ENCODE measurements at regions not wholly inside any gene's neighbourhood (a gene's known extent, or its start where the extent isn't known, plus 50 kb on each side); places are given as distances from the start of the nearest gene placed in this dataset.

DNA sequence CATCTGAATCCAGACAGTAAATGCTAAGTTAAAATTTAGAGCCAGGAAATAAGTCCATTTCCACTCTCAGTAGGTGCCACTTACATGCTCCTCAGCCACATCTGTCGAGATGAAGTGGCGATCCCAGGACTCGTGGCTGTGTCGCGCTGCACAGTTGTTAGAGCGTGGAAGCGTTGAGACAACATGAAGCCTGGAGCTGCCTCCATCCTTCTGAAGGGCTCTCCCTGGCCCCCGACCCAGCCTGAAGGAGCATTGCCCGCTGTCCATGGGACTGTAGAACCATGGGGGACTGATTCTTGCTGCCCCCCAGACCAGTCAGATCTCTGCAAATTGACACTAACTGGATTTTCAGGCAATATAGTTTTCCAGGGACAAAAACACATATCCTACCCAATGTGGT, 58.9 kb downstream of the IRX1 start:
- Histone ChIP-seq H3K27ac (ENCODE audit: low read depth in 2 of 2, low read length in 2 of 2) (no peak overlapping the region), H3K27me3 (ENCODE audit: control insufficient read depth in 2 of 2, insufficient read depth in 2 of 2, low read length in 2 of 2) (no peaks in the 10 kb centered on the region)

DNA sequence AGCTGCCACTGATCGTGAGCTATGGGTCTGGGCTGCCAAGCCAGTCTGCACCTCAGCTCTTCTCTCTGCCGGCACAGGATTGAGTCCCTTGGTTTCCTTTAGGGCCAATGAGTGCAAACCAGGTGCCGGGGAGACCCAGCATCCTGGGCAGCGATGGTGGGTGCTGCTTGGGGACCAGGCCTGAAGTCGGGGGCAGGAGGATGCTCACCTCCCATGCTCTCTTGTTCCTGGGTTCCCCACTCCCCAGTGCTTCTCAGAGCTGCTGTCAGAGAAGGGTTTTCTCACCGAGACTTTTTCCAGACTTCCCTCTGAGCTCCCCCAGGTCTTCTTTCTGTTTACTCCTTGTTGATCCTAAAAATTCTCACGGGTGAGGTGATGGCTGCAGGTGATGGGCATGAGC, 61.2 kb downstream of the IRX1 start:
- H3K36me3 ChIP-seq (ENCODE audit: control insufficient read depth in 2 of 2, insufficient read depth in 2 of 2, low read length in 2 of 2): no peaks in the 10 kb centered on the region
- H3K9ac ChIP-seq (ENCODE audit: low read depth in 1 of 2, low read length in 2 of 2): no peak overlapping the region
- H3K4me1 ChIP-seq (ENCODE audit: control insufficient read depth in 2 of 2, insufficient read depth in 2 of 2, low read length in 2 of 2): no peaks in the 10 kb centered on the region
- peaks cover 0 to 5% of the 10 kb centered on the region in 2 donors for H3K9me3 ChIP-seq (ENCODE audit: control insufficient read depth in 2 of 2, low read length in 2 of 2)
- no peaks in the 10 kb centered on the region for H3K27me3 ChIP-seq (ENCODE audit: control insufficient read depth in 2 of 2, insufficient read depth in 2 of 2, low read length in 2 of 2)
- H3K27ac ChIP-seq (ENCODE audit: low read depth in 2 of 2, low read length in 2 of 2): no peak overlapping the region
- H3K4me3 ChIP-seq (ENCODE audit: low read length in 2 of 2): no peak overlapping the region

More for the DNA sequence above, 58.9 kb downstream of the IRX1 start:
- no peak overlapping the region for H3K4me3 ChIP-seq (ENCODE audit: low read length in 2 of 2)
- no peaks in the 10 kb centered on the region for H3K9me3 ChIP-seq (ENCODE audit: control insufficient read depth in 2 of 2, low read length in 2 of 2)
- H3K36me3 ChIP-seq (ENCODE audit: control insufficient read depth in 2 of 2, insufficient read depth in 2 of 2, low read length in 2 of 2): no peaks in the 10 kb centered on the region
- no peak overlapping the region for H3K9ac ChIP-seq (ENCODE audit: low read depth in 1 of 2, low read length in 2 of 2)
- H3K4me1 ChIP-seq (ENCODE audit: control insufficient read depth in 2 of 2, insufficient read depth in 2 of 2, low read length in 2 of 2): no peaks in the 10 kb centered on the region

DNA sequence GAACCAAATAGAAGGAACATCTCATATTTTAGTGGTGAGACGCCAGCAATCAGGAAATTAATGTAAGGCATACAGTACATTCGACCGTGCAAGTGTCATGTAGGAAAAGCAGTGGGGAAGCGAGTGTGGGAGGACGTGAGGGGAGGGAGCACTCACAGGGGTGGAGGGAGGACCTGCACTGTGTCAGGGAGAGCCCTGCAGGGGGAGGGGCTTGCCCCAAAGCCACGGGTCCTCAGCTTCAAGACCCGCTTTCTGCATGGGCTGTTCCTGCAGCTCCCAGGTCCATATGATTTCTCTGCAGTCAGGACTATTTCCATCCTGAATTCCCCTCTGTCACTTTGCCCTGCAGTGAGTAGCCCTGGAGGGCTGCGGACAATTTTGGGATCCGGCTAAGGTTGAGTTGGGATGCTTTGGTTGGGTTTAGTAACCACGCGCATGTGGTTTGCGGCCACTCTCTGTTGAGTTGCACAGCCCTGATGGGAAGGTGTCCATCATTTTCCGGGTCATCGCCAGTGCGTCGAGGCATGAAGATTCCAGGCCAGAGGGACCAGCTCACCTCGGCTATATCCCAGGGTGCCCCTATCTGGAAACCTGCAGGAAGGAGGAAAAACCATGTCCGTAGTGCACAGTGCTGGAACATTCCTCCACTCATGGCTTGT, 61.9 kb downstream of the IRX1 start:
- Histone ChIP-seq H3K27me3 (ENCODE audit: control insufficient read depth in 2 of 2, insufficient read depth in 2 of 2, low read length in 2 of 2) (no peaks in the 10 kb centered on the region), H3K4me1 (ENCODE audit: control insufficient read depth in 2 of 2, insufficient read depth in 2 of 2, low read length in 2 of 2) (no peaks in the 10 kb centered on the region), H3K9ac (ENCODE audit: low read depth in 1 of 2, low read length in 2 of 2) (no peak overlapping the region), H3K27ac (ENCODE audit: low read depth in 2 of 2, low read length in 2 of 2) (no peak overlapping the region), H3K9me3 (ENCODE audit: control insufficient read depth in 2 of 2, low read length in 2 of 2) (peaks cover 0 to 5% of the 10 kb centered on the region in 2 donors), H3K36me3 (ENCODE audit: control insufficient read depth in 2 of 2, insufficient read depth in 2 of 2, low read length in 2 of 2) (no peaks in the 10 kb centered on the region), H3K4me3 (ENCODE audit: low read length in 2 of 2) (no peak overlapping the region)

DNA sequence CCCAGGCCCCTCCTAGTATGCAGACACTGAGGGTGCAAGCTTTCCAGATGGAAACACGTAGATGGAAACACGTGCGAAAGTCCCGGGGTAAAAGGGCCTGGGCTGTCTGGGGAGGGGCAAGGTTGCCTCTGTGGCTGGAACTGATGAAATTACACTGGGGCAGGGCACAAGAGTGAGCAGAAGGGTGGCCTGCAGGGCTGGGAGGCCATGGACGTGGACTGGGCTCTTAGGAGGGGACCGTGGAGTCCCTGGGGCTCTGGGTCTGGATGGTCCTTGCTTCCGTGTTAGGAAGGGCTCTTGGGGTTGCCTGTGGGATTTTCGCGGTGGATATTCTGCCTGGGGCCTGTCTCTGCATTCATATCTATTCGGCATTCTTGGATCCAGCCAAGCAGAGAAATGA, 63.3 kb downstream of the IRX1 start:
- Histone ChIP-seq H3K4me1 (ENCODE audit: control insufficient read depth in 2 of 2, insufficient read depth in 2 of 2, low read length in 2 of 2) (no peaks in the 10 kb centered on the region), H3K27me3 (ENCODE audit: control insufficient read depth in 2 of 2, insufficient read depth in 2 of 2, low read length in 2 of 2) (no peaks in the 10 kb centered on the region), H3K9me3 (ENCODE audit: control insufficient read depth in 2 of 2, low read length in 2 of 2) (peaks cover 0 to 5% of the 10 kb centered on the region in 2 donors), H3K27ac (ENCODE audit: low read depth in 2 of 2, low read length in 2 of 2) (no peak overlapping the region), H3K36me3 (ENCODE audit: control insufficient read depth in 2 of 2, insufficient read depth in 2 of 2, low read length in 2 of 2) (no peaks in the 10 kb centered on the region), H3K9ac (ENCODE audit: low read depth in 1 of 2, low read length in 2 of 2) (no peak overlapping the region), H3K4me3 (ENCODE audit: low read length in 2 of 2) (no peak overlapping the region)

- Histone ChIP-seq H3K4me1 (ENCODE audit: control insufficient read depth in 2 of 2, insufficient read depth in 2 of 2, low read length in 2 of 2) (no peaks in the 10 kb centered on the region), H3K27me3 (ENCODE audit: control insufficient read depth in 2 of 2, insufficient read depth in 2 of 2, low read length in 2 of 2) (no peaks in the 10 kb centered on the region), H3K4me3 (ENCODE audit: low read length in 2 of 2) (no peak overlapping the region), H3K9me3 (ENCODE audit: control insufficient read depth in 2 of 2, low read length in 2 of 2) (peaks cover 0 to 5% of the 10 kb centered on the region in 2 donors), H3K9ac (ENCODE audit: low read depth in 1 of 2, low read length in 2 of 2) (no peak overlapping the region), H3K36me3 (ENCODE audit: control insufficient read depth in 2 of 2, insufficient read depth in 2 of 2, low read length in 2 of 2) (no peaks in the 10 kb centered on the region), H3K27ac (ENCODE audit: low read depth in 2 of 2, low read length in 2 of 2) (no peak overlapping the region)
Observed at GRCh38 chr5:3659907-3660306, 64.3 kb downstream of the IRX1 start.

GRCh38 chr5:3660630-3661029, 65.0 kb downstream of the IRX1 start:
- H3K27me3 ChIP-seq (ENCODE audit: control insufficient read depth in 2 of 2, insufficient read depth in 2 of 2, low read length in 2 of 2): no peaks in the 10 kb centered on the region
- no peak overlapping the region for H3K27ac ChIP-seq (ENCODE audit: low read depth in 2 of 2, low read length in 2 of 2)
- no peaks in the 10 kb centered on the region for H3K36me3 ChIP-seq (ENCODE audit: control insufficient read depth in 2 of 2, insufficient read depth in 2 of 2, low read length in 2 of 2)
- H3K9me3 ChIP-seq (ENCODE audit: control insufficient read depth in 2 of 2, low read length in 2 of 2): peaks cover 0 to 5% of the 10 kb centered on the region in 2 donors
- no peak overlapping the region for H3K4me3 ChIP-seq (ENCODE audit: low read length in 2 of 2)
- H3K9ac ChIP-seq (ENCODE audit: low read depth in 1 of 2, low read length in 2 of 2): no peak overlapping the region
- H3K4me1 ChIP-seq (ENCODE audit: control insufficient read depth in 2 of 2, insufficient read depth in 2 of 2, low read length in 2 of 2): no peaks in the 10 kb centered on the region

- H3K4me1 ChIP-seq (ENCODE audit: control insufficient read depth in 2 of 2, insufficient read depth in 2 of 2, low read length in 2 of 2): no peaks in the 10 kb centered on the region
- no peak overlapping the region for H3K9ac ChIP-seq (ENCODE audit: low read depth in 1 of 2, low read length in 2 of 2)
- H3K27ac ChIP-seq (ENCODE audit: low read depth in 2 of 2, low read length in 2 of 2): no peak overlapping the region
- H3K9me3 ChIP-seq (ENCODE audit: control insufficient read depth in 2 of 2, low read length in 2 of 2): peaks cover 0 to 5% of the 10 kb centered on the region in 2 donors
- H3K36me3 ChIP-seq (ENCODE audit: control insufficient read depth in 2 of 2, insufficient read depth in 2 of 2, low read length in 2 of 2): no peaks in the 10 kb centered on the region
- no peak overlapping the region for H3K4me3 ChIP-seq (ENCODE audit: low read length in 2 of 2)
- no peaks in the 10 kb centered on the region for H3K27me3 ChIP-seq (ENCODE audit: control insufficient read depth in 2 of 2, insufficient read depth in 2 of 2, low read length in 2 of 2)
Observed at GRCh38 chr5:3661755-3662296, 66.2 kb downstream of the IRX1 start.

- H3K27me3 ChIP-seq (ENCODE audit: control insufficient read depth in 2 of 2, insufficient read depth in 2 of 2, low read length in 2 of 2): no peaks in the 10 kb centered on the region
- peaks cover 0 to 5% of the 10 kb centered on the region in 2 donors for H3K9me3 ChIP-seq (ENCODE audit: control insufficient read depth in 2 of 2, low read length in 2 of 2)
- H3K9ac ChIP-seq (ENCODE audit: low read depth in 1 of 2, low read length in 2 of 2): no peak overlapping the region
- no peak overlapping the region for H3K4me3 ChIP-seq (ENCODE audit: low read length in 2 of 2)
- no peaks in the 10 kb centered on the region for H3K4me1 ChIP-seq (ENCODE audit: control insufficient read depth in 2 of 2, insufficient read depth in 2 of 2, low read length in 2 of 2)
- no peaks in the 10 kb centered on the region for H3K36me3 ChIP-seq (ENCODE audit: control insufficient read depth in 2 of 2, insufficient read depth in 2 of 2, low read length in 2 of 2)
- H3K27ac ChIP-seq (ENCODE audit: low read depth in 2 of 2, low read length in 2 of 2): no peak overlapping the region
Observed at GRCh38 chr5:3662344-3662743, 66.7 kb downstream of the IRX1 start.

- no peaks in the 10 kb centered on the region for H3K9me3 ChIP-seq (ENCODE audit: control insufficient read depth in 2 of 2, low read length in 2 of 2)
Observed at GRCh38 chr5:3671337-3671736, 75.7 kb downstream of the IRX1 start.

DNA sequence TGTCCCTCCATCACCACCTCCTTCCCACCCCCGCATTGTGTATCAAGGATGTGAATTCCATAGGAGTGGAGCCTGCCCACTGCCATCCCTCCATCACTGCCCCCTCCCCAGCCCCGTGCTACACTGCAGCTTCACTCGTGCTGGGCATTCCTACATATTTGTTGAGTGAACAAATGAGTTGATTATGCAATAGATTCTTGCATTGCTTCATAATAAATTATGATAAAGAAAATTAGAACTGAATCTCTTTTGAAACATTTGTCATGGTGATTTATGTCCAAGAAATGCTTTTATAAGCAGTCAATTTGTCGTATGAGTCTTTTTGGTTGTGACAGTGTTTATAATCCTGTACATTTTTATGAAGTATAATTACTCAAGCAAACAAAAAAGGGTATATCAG, 83.2 kb downstream of the IRX1 start:
- Histone ChIP-seq H3K9ac (ENCODE audit: low read depth in 1 of 2, low read length in 2 of 2) (no peak overlapping the region), H3K9me3 (ENCODE audit: control insufficient read depth in 2 of 2, low read length in 2 of 2) (no peaks in the 10 kb centered on the region), H3K27ac (ENCODE audit: low read depth in 2 of 2, low read length in 2 of 2) (no peak overlapping the region), H3K4me1 (ENCODE audit: control insufficient read depth in 2 of 2, insufficient read depth in 2 of 2, low read length in 2 of 2) (no peaks in the 10 kb centered on the region), H3K36me3 (ENCODE audit: control insufficient read depth in 2 of 2, insufficient read depth in 2 of 2, low read length in 2 of 2) (no peaks in the 10 kb centered on the region), H3K4me3 (ENCODE audit: low read length in 2 of 2) (no peak overlapping the region), H3K27me3 (ENCODE audit: control insufficient read depth in 2 of 2, insufficient read depth in 2 of 2, low read length in 2 of 2) (no peaks in the 10 kb centered on the region)

More at GRCh38 chr5:3671337-3671736, 75.7 kb downstream of the IRX1 start:
- Histone ChIP-seq H3K27me3 (ENCODE audit: control insufficient read depth in 2 of 2, insufficient read depth in 2 of 2, low read length in 2 of 2) (no peaks in the 10 kb centered on the region), H3K4me1 (ENCODE audit: control insufficient read depth in 2 of 2, insufficient read depth in 2 of 2, low read length in 2 of 2) (no peaks in the 10 kb centered on the region), H3K9ac (ENCODE audit: low read depth in 1 of 2, low read length in 2 of 2) (no peak overlapping the region), H3K36me3 (ENCODE audit: control insufficient read depth in 2 of 2, insufficient read depth in 2 of 2, low read length in 2 of 2) (no peaks in the 10 kb centered on the region), H3K4me3 (ENCODE audit: low read length in 2 of 2) (no peak overlapping the region), H3K27ac (ENCODE audit: low read depth in 2 of 2, low read length in 2 of 2) (no peak overlapping the region)
